ENCODE measurements at regions not wholly inside any gene's neighbourhood (a gene's known extent, or its start where the extent isn't known, plus 50 kb on each side); places are given as distances from the start of the nearest gene placed in this dataset.

DNA sequence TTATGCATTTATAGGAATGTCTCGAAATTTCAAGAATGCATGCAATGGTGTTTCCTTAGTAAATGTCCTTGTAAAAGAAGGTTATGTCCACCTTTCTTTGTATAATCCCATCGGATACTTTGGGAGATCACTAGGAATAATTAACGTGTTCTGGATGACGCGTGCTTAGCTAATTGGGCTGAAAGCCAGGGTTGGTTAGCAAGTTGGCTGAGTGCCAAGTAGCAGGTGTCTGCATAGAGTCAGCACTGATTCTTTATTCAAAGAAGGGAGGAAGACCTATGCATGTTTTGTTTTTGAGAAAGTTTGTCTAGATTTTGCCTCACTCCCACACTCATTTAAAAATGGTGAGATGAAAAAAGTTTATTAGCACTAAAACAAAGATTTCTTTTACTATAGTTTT, 144.6 kb downstream of the SOX3 start:
- H3K9ac ChIP-seq (ENCODE audit: low read depth in 1 of 2, low read length in 2 of 2): no peak overlapping the region
- WGBS: 60% methylated on average over 5 of the region's 5 CpGs
- no peaks in the 10 kb centered on the region for H3K9me3 ChIP-seq (ENCODE audit: control insufficient read depth in 4 of 4, low read length in 3 of 4)
- TF ChIP-seq TAF1 (conservative IDR thresholded peaks at IDR 0.05): no peak
- no peak for TF ChIP-seq MAX (IDR thresholded peaks at IDR 0.05)
- no peak for TF ChIP-seq CTCF (IDR thresholded peaks at IDR 0.05; ENCODE audit: low read depth, low read length, missing input control)
- TF ChIP-seq, protein P1, sequence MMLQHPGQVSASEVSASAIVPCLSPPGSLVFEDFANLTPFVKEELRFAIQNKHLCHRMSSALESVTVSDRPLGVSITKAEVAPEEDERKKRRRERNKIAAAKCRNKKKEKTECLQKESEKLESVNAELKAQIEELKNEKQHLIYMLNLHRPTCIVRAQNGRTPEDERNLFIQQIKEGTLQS (IDR thresholded peaks at IDR 0.05): no peak
- no peak for TF ChIP-seq RAD21 (IDR thresholded peaks at IDR 0.05)
- TF ChIP-seq EGR1 (IDR thresholded peaks at IDR 0.05; ENCODE audit: low read depth in 2 of 2): no peak
- no peak for TF ChIP-seq GABPA (IDR thresholded peaks at IDR 0.05 in 1 of 2, conservative IDR thresholded peaks at IDR 0.05 in 1 of 2)
- TF ChIP-seq, protein P2, sequence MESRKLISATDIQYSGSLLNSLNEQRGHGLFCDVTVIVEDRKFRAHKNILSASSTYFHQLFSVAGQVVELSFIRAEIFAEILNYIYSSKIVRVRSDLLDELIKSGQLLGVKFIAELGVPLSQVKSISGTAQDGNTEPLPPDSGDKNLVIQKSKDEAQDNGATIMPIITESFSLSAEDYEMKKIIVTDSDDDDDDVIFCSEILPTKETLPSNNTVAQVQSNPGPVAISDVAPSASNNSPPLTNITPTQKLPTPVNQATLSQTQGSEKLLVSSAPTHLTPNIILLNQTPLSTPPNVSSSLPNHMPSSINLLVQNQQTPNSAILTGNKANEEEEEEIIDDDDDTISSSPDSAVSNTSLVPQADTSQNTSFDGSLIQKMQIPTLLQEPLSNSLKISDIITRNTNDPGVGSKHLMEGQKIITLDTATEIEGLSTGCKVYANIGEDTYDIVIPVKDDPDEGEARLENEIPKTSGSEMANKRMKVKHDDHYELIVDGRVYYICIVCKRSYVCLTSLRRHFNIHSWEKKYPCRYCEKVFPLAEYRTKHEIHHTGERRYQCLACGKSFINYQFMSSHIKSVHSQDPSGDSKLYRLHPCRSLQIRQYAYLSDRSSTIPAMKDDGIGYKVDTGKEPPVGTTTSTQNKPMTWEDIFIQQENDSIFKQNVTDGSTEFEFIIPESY (IDR thresholded peaks at IDR 0.05): no peak
- no peak for TF ChIP-seq SP1 (IDR thresholded peaks at IDR 0.05)
- no peak for TF ChIP-seq REST (IDR thresholded peaks at IDR 0.05)
- no peak for TF ChIP-seq YY1 (IDR thresholded peaks at IDR 0.05)
- no peaks in the 10 kb centered on the region for H3K36me3 ChIP-seq (ENCODE audit: control insufficient read depth in 4 of 4, insufficient read depth in 3 of 4, low read depth in 1 of 4, low read length in 3 of 4)
- H3K27ac ChIP-seq (ENCODE audit: low read depth in 1 of 2, low read length in 2 of 2): no peak overlapping the region
- no peaks in the 10 kb centered on the region for H3K27me3 ChIP-seq (ENCODE audit: control insufficient read depth in 4 of 4, insufficient read depth in 4 of 4, low read length in 3 of 4)
- no peaks in the 10 kb centered on the region for H3K4me1 ChIP-seq (ENCODE audit: control insufficient read depth in 4 of 4, insufficient read depth in 4 of 4, low read length in 3 of 4)
- H3K4me3 ChIP-seq (ENCODE audit: low read depth in 1 of 3, low read length in 3 of 3): no peak overlapping the region
- no peak for DNase-seq (ENCODE audit: low spot score)

- H3K9me3 ChIP-seq (ENCODE audit: control insufficient read depth in 4 of 4, low read length in 3 of 4): no peaks in the 10 kb centered on the region
- H3K9ac ChIP-seq (ENCODE audit: low read depth in 1 of 2, low read length in 2 of 2): no peak overlapping the region
- H3K4me3 ChIP-seq (ENCODE audit: low read depth in 1 of 3, low read length in 3 of 3): no peak overlapping the region
- H3K4me1 ChIP-seq (ENCODE audit: control insufficient read depth in 4 of 4, insufficient read depth in 4 of 4, low read length in 3 of 4): no peaks in the 10 kb centered on the region
- no peak overlapping the region for H3K27ac ChIP-seq (ENCODE audit: low read depth in 1 of 2, low read length in 2 of 2)
- no peak for DNase-seq (ENCODE audit: low spot score)
- H3K27me3 ChIP-seq (ENCODE audit: control insufficient read depth in 4 of 4, insufficient read depth in 4 of 4, low read length in 3 of 4): no peaks in the 10 kb centered on the region
- H3K36me3 ChIP-seq (ENCODE audit: control insufficient read depth in 4 of 4, insufficient read depth in 3 of 4, low read depth in 1 of 4, low read length in 3 of 4): no peaks in the 10 kb centered on the region
- WGBS: 68% methylated on average over 9 of the region's 9 CpGs
- TF ChIP-seq NR2F2 (IDR thresholded peaks at IDR 0.05) (no peak), FOXA1 (IDR thresholded peaks at IDR 0.05) (no peak), YY1 (IDR thresholded peaks at IDR 0.05) (no peak), REST (IDR thresholded peaks at IDR 0.05) (no peak), SP1 (IDR thresholded peaks at IDR 0.05) (no peak), HNF4G (IDR thresholded peaks at IDR 0.05) (no peak), RAD21 (IDR thresholded peaks at IDR 0.05) (no peak), JUND (IDR thresholded peaks at IDR 0.05) (no peak), HNF4A (conservative IDR thresholded peaks at IDR 0.05) (no peak), FOXA2 (IDR thresholded peaks at IDR 0.05) (no peak), RXRA (IDR thresholded peaks at IDR 0.05) (no peak), TAF1 (conservative IDR thresholded peaks at IDR 0.05) (no peak), MAX (IDR thresholded peaks at IDR 0.05) (no peak), CTCF (IDR thresholded peaks at IDR 0.05; ENCODE audit: low read depth, low read length, missing input control) (no peak)
Observed at GRCh38 chrX:140355922-140356321, 148.9 kb downstream of the SOX3 start.
